ENCODE measurements at regions not wholly inside any gene's neighbourhood (a gene's known extent, or its start where the extent isn't known, plus 50 kb on each side); places are given as distances from the start of the nearest gene placed in this dataset.
"Not testable (repeated sequence)": the region's sequence is repeated elsewhere in the genome, so short reads cannot be mapped to it uniquely, and the experiment has no call there.

- DNase-seq: no peak
Observed at GRCh38 chr7:34337163-34337562, 320.9 kb upstream of the NPSR1 start.

- DNase-seq: no peak
Observed at GRCh38 chr7:34338961-34339526, 319.0 kb upstream of the NPSR1 start.

- no peak for DNase-seq
Observed at GRCh38 chr7:34341326-34341725, 316.7 kb upstream of the NPSR1 start.

- DNase-seq: no peak
Observed at GRCh38 chr7:34342387-34342786, 315.6 kb upstream of the NPSR1 start.

GRCh38 chr7:34343667-34344066 lies 314.4 kb upstream of the NPSR1 start:
- no peak for DNase-seq

- no peak for DNase-seq
Observed at GRCh38 chr7:34354011-34354410, 304.0 kb upstream of the NPSR1 start.

- no peak for DNase-seq
Observed at GRCh38 chr7:34354899-34355298, 303.1 kb upstream of the NPSR1 start.

GRCh38 chr7:34357068-34357467 lies 300.9 kb upstream of the NPSR1 start:
- DNase-seq: no peak

- DNase-seq: no peak
Observed at GRCh38 chr7:34357946-34358345, 300.1 kb upstream of the NPSR1 start.

- not testable (repeated sequence) for DNase-seq
Observed at GRCh38 chr7:34358578-34358977, 299.4 kb upstream of the NPSR1 start.

GRCh38 chr7:34361663-34362250 lies 296.3 kb upstream of the NPSR1 start:
- DNase-seq: no peak

GRCh38 chr7:34362621-34363020 lies 295.4 kb upstream of the NPSR1 start:
- no peak for DNase-seq

GRCh38 chr7:34364130-34364529 lies 293.9 kb upstream of the NPSR1 start:
- DNase-seq: no peak

- no peak for DNase-seq
Observed at GRCh38 chr7:34365011-34365410, 293.0 kb upstream of the NPSR1 start.

- DNase-seq: no peak
Observed at GRCh38 chr7:34365611-34366010, 292.4 kb upstream of the NPSR1 start.

- no peak for DNase-seq
Observed at GRCh38 chr7:34371922-34372321, 286.1 kb upstream of the NPSR1 start.

GRCh38 chr7:34373940-34374339 lies 284.1 kb upstream of the NPSR1 start:
- no peak for DNase-seq

- DNase-seq: no peak
Observed at GRCh38 chr7:34382166-34382893, 275.7 kb upstream of the NPSR1 start.

- no peak for DNase-seq
Observed at GRCh38 chr7:34385384-34385783, 272.6 kb upstream of the NPSR1 start.

GRCh38 chr7:34389332-34390078 lies 268.5 kb upstream of the NPSR1 start:
- DNase-seq: no peak

GRCh38 chr7:34390103-34390502 lies 267.9 kb upstream of the NPSR1 start:
- no peak for DNase-seq

- DNase-seq: no peak
Observed at GRCh38 chr7:34392972-34393371, 265.0 kb upstream of the NPSR1 start.

GRCh38 chr7:34396437-34397064 lies 261.5 kb upstream of the NPSR1 start:
- DNase-seq: no peak
